ENCODE measurements at regions not wholly inside any gene's neighbourhood (a gene's known extent, or its start where the extent isn't known, plus 50 kb on each side); places are given as distances from the start of the nearest gene placed in this dataset.

DNA sequence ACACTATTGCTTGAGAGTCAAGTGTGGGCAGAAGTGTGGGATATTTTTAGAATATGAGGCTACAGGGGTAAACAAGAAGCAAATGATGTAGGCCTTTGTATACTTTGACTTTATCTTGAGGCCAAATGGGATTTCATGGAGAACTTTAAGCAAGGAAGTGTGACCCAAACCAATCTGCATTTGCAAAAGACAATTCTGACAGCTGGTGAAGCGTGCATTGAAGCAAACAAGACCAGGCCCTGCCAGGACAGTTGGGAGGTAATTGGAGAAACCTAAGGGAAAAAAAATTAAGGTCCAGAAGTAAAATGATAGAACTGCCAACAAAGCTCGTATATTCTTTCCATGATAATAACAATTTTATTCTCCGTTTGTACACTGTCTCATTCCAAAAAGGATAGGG is 168.3 kb downstream of the TM2D1 start:
- TF ChIP-seq, protein P1, sequence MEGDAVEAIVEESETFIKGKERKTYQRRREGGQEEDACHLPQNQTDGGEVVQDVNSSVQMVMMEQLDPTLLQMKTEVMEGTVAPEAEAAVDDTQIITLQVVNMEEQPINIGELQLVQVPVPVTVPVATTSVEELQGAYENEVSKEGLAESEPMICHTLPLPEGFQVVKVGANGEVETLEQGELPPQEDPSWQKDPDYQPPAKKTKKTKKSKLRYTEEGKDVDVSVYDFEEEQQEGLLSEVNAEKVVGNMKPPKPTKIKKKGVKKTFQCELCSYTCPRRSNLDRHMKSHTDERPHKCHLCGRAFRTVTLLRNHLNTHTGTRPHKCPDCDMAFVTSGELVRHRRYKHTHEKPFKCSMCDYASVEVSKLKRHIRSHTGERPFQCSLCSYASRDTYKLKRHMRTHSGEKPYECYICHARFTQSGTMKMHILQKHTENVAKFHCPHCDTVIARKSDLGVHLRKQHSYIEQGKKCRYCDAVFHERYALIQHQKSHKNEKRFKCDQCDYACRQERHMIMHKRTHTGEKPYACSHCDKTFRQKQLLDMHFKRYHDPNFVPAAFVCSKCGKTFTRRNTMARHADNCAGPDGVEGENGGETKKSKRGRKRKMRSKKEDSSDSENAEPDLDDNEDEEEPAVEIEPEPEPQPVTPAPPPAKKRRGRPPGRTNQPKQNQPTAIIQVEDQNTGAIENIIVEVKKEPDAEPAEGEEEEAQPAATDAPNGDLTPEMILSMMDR (IDR thresholded peaks at IDR 0.05), result no peak
- TF ChIP-seq CREM (CRISPR knock-in tag; IDR thresholded peaks at IDR 0.05) (no peak), FOXJ3 (CRISPR knock-in tag; IDR thresholded peaks at IDR 0.05; ENCODE audit: borderline replicate concordance) (no peak), ZBTB21 (CRISPR knock-in tag; IDR thresholded peaks at IDR 0.05; ENCODE audit: borderline replicate concordance) (no peak), ZNF317 (CRISPR knock-in tag; IDR thresholded peaks at IDR 0.05; ENCODE audit: borderline replicate concordance, low read depth) (no peak), RELA (CRISPR knock-in tag; IDR thresholded peaks at IDR 0.05; ENCODE audit: borderline replicate concordance) (no peak), FOXP1 (CRISPR knock-in tag; IDR thresholded peaks at IDR 0.05; ENCODE audit: borderline replicate concordance) (no peak), SP1 (CRISPR knock-in tag; conservative IDR thresholded peaks at IDR 0.05) (no peak), TP53 (CRISPR knock-in tag; IDR thresholded peaks at IDR 0.05) (no peak)
- TF ChIP-seq, protein P2, sequence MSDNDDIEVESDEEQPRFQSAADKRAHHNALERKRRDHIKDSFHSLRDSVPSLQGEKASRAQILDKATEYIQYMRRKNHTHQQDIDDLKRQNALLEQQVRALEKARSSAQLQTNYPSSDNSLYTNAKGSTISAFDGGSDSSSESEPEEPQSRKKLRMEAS (CRISPR knock-in tag; IDR thresholded peaks at IDR 0.05), result no peak
- TF ChIP-seq, protein P3, sequence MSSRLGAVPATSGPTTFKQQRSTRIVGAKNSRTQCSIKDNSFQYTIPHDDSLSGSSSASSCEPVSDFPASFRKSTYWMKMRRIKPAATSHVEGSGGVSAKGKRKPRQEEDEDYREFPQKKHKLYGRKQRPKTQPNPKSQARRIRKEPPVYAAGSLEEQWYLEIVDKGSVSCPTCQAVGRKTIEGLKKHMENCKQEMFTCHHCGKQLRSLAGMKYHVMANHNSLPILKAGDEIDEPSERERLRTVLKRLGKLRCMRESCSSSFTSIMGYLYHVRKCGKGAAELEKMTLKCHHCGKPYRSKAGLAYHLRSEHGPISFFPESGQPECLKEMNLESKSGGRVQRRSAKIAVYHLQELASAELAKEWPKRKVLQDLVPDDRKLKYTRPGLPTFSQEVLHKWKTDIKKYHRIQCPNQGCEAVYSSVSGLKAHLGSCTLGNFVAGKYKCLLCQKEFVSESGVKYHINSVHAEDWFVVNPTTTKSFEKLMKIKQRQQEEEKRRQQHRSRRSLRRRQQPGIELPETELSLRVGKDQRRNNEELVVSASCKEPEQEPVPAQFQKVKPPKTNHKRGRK (CRISPR knock-in tag; IDR thresholded peaks at IDR 0.05; ENCODE audit: borderline replicate concordance), result no peak
- TF ChIP-seq, protein P4, sequence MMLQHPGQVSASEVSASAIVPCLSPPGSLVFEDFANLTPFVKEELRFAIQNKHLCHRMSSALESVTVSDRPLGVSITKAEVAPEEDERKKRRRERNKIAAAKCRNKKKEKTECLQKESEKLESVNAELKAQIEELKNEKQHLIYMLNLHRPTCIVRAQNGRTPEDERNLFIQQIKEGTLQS (CRISPR knock-in tag; conservative IDR thresholded peaks at IDR 0.05), result no peak
- TF ChIP-seq, protein P5, sequence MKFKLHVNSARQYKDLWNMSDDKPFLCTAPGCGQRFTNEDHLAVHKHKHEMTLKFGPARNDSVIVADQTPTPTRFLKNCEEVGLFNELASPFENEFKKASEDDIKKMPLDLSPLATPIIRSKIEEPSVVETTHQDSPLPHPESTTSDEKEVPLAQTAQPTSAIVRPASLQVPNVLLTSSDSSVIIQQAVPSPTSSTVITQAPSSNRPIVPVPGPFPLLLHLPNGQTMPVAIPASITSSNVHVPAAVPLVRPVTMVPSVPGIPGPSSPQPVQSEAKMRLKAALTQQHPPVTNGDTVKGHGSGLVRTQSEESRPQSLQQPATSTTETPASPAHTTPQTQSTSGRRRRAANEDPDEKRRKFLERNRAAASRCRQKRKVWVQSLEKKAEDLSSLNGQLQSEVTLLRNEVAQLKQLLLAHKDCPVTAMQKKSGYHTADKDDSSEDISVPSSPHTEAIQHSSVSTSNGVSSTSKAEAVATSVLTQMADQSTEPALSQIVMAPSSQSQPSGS (CRISPR knock-in tag; IDR thresholded peaks at IDR 0.05; ENCODE audit: borderline replicate concordance, low read depth), result no peak
- TF ChIP-seq, protein P6, sequence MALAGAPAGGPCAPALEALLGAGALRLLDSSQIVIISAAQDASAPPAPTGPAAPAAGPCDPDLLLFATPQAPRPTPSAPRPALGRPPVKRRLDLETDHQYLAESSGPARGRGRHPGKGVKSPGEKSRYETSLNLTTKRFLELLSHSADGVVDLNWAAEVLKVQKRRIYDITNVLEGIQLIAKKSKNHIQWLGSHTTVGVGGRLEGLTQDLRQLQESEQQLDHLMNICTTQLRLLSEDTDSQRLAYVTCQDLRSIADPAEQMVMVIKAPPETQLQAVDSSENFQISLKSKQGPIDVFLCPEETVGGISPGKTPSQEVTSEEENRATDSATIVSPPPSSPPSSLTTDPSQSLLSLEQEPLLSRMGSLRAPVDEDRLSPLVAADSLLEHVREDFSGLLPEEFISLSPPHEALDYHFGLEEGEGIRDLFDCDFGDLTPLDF (CRISPR knock-in tag; IDR thresholded peaks at IDR 0.05), result no peak
